HFFc6 (cell line): ENCODE measurements at regions not wholly inside any gene's neighbourhood (a gene's known extent, or its start where the extent isn't known, plus 50 kb on each side); places are given as distances from the start of the nearest gene placed in this dataset.

Experiments used
- DNase-seq: peaks from one replicate; pipeline ENCODE4 v3.0.0-alpha.2; 2018
- H3K27ac Mint-ChIP-seq: 2 replicates; pipeline ENCODE4 v1.8.0; 2020; ENCODE audit warnings: mild to moderate bottlenecking, mixed read lengths
- H3K27me3 Mint-ChIP-seq: 2 replicates; pipeline ENCODE4 v1.8.0; 2021; ENCODE audit warnings: mild to moderate bottlenecking, moderate library complexity, mixed read lengths; ENCODE audit not compliant: insufficient read depth
- H3K36me3 Mint-ChIP-seq: 2 replicates; pipeline ENCODE4 v1.8.0; 2021; ENCODE audit warnings: low read depth, mixed read lengths
- H3K4me1 Mint-ChIP-seq: 2 replicates; pipeline ENCODE4 v1.8.0; 2020; ENCODE audit warnings: low read depth, mixed read lengths
- H3K4me3 Mint-ChIP-seq: 2 replicates; pipeline ENCODE4 v1.8.0; 2020; ENCODE audit warnings: mild to moderate bottlenecking, moderate library complexity, mixed read lengths
- H3K9me3 Mint-ChIP-seq: 2 replicates; pipeline ENCODE4 v1.8.0; 2020; ENCODE audit warnings: mild to moderate bottlenecking, mixed read lengths
- CTCF ChIP-seq: fragments of 200-600 bp; sonication (generic); IDR thresholded peaks from 2 replicates; pipeline ENCODE4 v1.5.0; 2021; ENCODE audit warnings: antibody characterized with exemption, mild to moderate bottlenecking

GRCh38 chr5:123835421-123835820 lies 323.4 kb downstream of the CSNK1G3 start:
- Mint-ChIP-seq H3K4me3 (no peak overlapping the region), H3K27me3 (no peaks in the 10 kb centered on the region; the same call in 1 of the 2 replicates), H3K27ac (no peak overlapping the region), H3K4me1 (no peaks in the 10 kb centered on the region), H3K9me3 (no peaks in the 10 kb centered on the region), H3K36me3 (no peaks in the 10 kb centered on the region)
- no peak for TF ChIP-seq CTCF
- no peak for DNase-seq

DNA sequence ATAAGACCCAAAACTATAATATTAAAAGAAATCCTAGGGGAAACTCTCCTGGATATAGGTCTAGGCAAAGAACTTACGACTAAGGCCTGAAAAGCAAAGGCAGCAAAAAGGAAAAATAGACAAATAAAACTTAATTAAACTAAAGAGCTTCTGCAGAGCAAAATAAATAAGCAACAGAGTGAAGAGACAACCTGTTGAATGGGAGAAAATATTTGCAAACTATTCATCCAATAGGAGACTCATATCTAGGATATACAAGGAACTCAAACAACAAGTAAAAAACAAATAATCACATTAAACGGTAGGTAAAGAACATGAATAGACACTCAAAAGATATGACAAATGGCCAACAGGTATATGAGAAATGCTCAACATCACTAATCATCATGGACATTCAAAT lies 318.6 kb downstream of the CSNK1G3 start:
- H3K27ac Mint-ChIP-seq = no peak overlapping the region
- H3K4me1 Mint-ChIP-seq = no peaks in the 10 kb centered on the region
- H3K4me3 Mint-ChIP-seq = no peak overlapping the region
- H3K9me3 Mint-ChIP-seq = no peaks in the 10 kb centered on the region
- no peak for TF ChIP-seq CTCF
- no peaks in the 10 kb centered on the region for H3K27me3 Mint-ChIP-seq
- H3K36me3 Mint-ChIP-seq = 0 out of 2 replicates have a peak, but pooled peaks cover 11% of the 10 kb centered on the region
- no peak for DNase-seq

GRCh38 chr5:123827811-123828210 lies 315.8 kb downstream of the CSNK1G3 start:
- Mint-ChIP-seq H3K36me3 (0 out of 2 replicates have a peak, but pooled peaks cover 11% of the 10 kb centered on the region), H3K9me3 (no peaks in the 10 kb centered on the region; the same call in 1 of the 2 replicates), H3K4me1 (no peaks in the 10 kb centered on the region), H3K27me3 (peaks cover 2% of the 10 kb centered on the region; the same call in 1 of the 2 replicates), H3K4me3 (no peak overlapping the region), H3K27ac (no peak overlapping the region)
- TF ChIP-seq CTCF = no peak
- DNase-seq = no peak

DNA sequence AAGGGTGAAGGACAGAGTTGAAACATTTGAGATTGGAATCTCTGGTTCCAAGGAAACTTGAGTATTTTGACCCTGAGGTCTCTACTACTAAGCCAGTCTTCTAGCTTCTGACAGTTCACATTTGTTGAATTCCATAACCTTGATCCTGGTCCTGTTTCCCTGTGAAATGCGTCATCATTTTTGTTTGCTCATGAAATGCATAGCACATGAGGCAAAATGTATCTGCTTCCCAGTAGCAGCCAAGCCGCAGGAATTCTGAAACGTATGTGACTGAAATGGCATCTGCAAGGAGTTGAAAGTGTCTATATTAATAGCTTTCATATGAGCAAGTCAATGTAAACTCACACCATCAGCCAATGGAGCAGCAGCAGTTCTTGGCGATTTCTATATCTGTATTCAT lies 307.9 kb downstream of the CSNK1G3 start:
- Mint-ChIP-seq H3K9me3 (no peaks in the 10 kb centered on the region; the same call in 1 of the 2 replicates), H3K4me1 (peaks cover 52% of the 10 kb centered on the region), H3K27ac (peak overlapping the region; percentile 73), H3K27me3 (peaks cover 2% of the 10 kb centered on the region; the same call in 1 of the 2 replicates), H3K36me3 (no peaks in the 10 kb centered on the region; the same call in 1 of the 2 replicates), H3K4me3 (peak overlapping the region; percentile 52)
- no peak for TF ChIP-seq CTCF
- peak; percentile 92 for DNase-seq

DNA sequence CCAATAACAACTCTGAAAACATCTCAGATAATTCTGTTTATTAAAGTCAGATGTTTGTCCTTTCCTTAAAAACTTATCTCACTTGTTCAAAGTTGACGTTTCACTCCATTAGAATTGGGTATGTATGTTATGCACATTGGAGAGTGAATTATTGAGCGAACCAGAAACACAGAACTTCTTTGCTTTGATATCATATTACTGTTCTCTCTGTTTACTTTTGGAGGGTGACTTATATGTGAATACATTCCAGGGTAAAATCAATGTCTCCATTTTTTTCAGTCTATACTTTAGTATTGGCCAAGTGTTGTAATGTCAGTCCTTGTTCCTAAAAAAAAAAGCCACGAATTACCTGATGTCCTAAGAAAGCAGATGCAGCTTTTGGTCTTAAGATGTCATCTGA lies 307.4 kb downstream of the CSNK1G3 start:
- Mint-ChIP-seq H3K27me3 (peaks cover 2% of the 10 kb centered on the region; the same call in 1 of the 2 replicates), H3K4me3 (peak overlapping the region; percentile 52), H3K4me1 (peaks cover 56% of the 10 kb centered on the region), H3K9me3 (no peaks in the 10 kb centered on the region), H3K36me3 (no peaks in the 10 kb centered on the region; the same call in 1 of the 2 replicates), H3K27ac (peak overlapping the region; percentile 73)
- TF ChIP-seq CTCF = no peak
- no peak for DNase-seq

GRCh38 chr5:123817267-123817666 lies 305.3 kb downstream of the CSNK1G3 start:
- Mint-ChIP-seq H3K27me3 (no peaks in the 10 kb centered on the region), H3K4me1 (peaks cover 74% of the 10 kb centered on the region), H3K36me3 (no peaks in the 10 kb centered on the region; the same call in 1 of the 2 replicates), H3K27ac (no peak overlapping the region), H3K4me3 (no peak overlapping the region), H3K9me3 (no peaks in the 10 kb centered on the region)
- no peak for DNase-seq
- no peak for TF ChIP-seq CTCF
